ENCODE measurements at regions not wholly inside any gene's neighbourhood (a gene's known extent, or its start where the extent isn't known, plus 50 kb on each side); places are given as distances from the start of the nearest gene placed in this dataset.
A peak's percentile ranks its signal among the peaks of the same experiment; 100 is the strongest.

GRCh38 chr14:54175298-54175942 is 218.8 kb upstream of the BMP4 start:
- peak; percentile 36 for DNase-seq (ENCODE audit: low spot score)

GRCh38 chr14:54177019-54177418 is 219.8 kb upstream of the CDKN3 start:
- no peak for DNase-seq (ENCODE audit: low spot score)

GRCh38 chr14:54177641-54178621 is 218.9 kb upstream of the CDKN3 start:
- no peak for DNase-seq (ENCODE audit: low spot score)

GRCh38 chr14:54182419-54183045 is 214.3 kb upstream of the CDKN3 start:
- no peak for DNase-seq (ENCODE audit: low spot score)

- DNase-seq (ENCODE audit: low spot score), result no peak
Observed at GRCh38 chr14:54186821-54187763, 209.7 kb upstream of the CDKN3 start.

- DNase-seq (ENCODE audit: low spot score), result no peak
Observed at GRCh38 chr14:54188064-54188666, 208.6 kb upstream of the CDKN3 start.

GRCh38 chr14:54189333-54189732 is 207.5 kb upstream of the CDKN3 start:
- DNase-seq (ENCODE audit: low spot score), result no peak

- DNase-seq (ENCODE audit: low spot score), result no peak
Observed at GRCh38 chr14:54189748-54190354, 207.0 kb upstream of the CDKN3 start.

- no peak for DNase-seq (ENCODE audit: low spot score)
Observed at GRCh38 chr14:54191846-54192245, 205.0 kb upstream of the CDKN3 start.

GRCh38 chr14:54192610-54193009 is 204.2 kb upstream of the CDKN3 start:
- no peak for DNase-seq (ENCODE audit: low spot score)

GRCh38 chr14:54193871-54194270 is 202.9 kb upstream of the CDKN3 start:
- no peak for DNase-seq (ENCODE audit: low spot score)

- DNase-seq (ENCODE audit: low spot score), result no peak
Observed at GRCh38 chr14:54194501-54194900, 202.3 kb upstream of the CDKN3 start.

- DNase-seq (ENCODE audit: low spot score), result no peak
Observed at GRCh38 chr14:54197369-54197768, 199.4 kb upstream of the CDKN3 start.

GRCh38 chr14:54200726-54201125 is 196.1 kb upstream of the CDKN3 start:
- no peak for DNase-seq (ENCODE audit: low spot score)

- no peak for DNase-seq (ENCODE audit: low spot score)
Observed at GRCh38 chr14:54202288-54202687, 194.5 kb upstream of the CDKN3 start.

- DNase-seq (ENCODE audit: low spot score), result no peak
Observed at GRCh38 chr14:54206516-54206915, 190.3 kb upstream of the CDKN3 start.

- DNase-seq (ENCODE audit: low spot score), result no peak
Observed at GRCh38 chr14:54207075-54207474, 189.7 kb upstream of the CDKN3 start.

GRCh38 chr14:54207476-54208462 is 189.0 kb upstream of the CDKN3 start:
- no peak for DNase-seq (ENCODE audit: low spot score)

GRCh38 chr14:54208751-54209150 is 188.1 kb upstream of the CDKN3 start:
- no peak for DNase-seq (ENCODE audit: low spot score)

Data from putamen (tissue), 1 donor.